Testis (tissue), 2 donors: ENCODE measurements at regions not wholly inside any gene's neighbourhood (a gene's known extent, or its start where the extent isn't known, plus 50 kb on each side); places are given as distances from the start of the nearest gene placed in this dataset.

Source experiments
- CTCF ChIP-seq, 3 experiments: fragments of 450-650 bp in 2 of 3; fragments of 200-600 bp in 1 of 3; sonication (generic) in 1 of 3; IDR thresholded peaks; one replicate each; pipeline ENCODE4 v1.5.1; 2016 to 2019; ENCODE audit warnings: antibody characterized with exemption in 3 of 3, mild to moderate bottlenecking in 2 of 3, moderate library complexity in 1 of 3
- POLR2A ChIP-seq: fragments of 450-650 bp; IDR thresholded peaks from one replicate; pipeline ENCODE4 v1.6.1; 2017; ENCODE audit warnings: antibody characterized with exemption, mild to moderate bottlenecking, moderate library complexity

- TF ChIP-seq CTCF (IDR thresholded peaks at IDR 0.05): no peak
- no peak for TF ChIP-seq POLR2A
Measured at GRCh38 chr14:86193756-86194155, 663.8 kb downstream of the FLRT2 start.
